Suprapubic skin (tissue), 4 donors: ENCODE measurements at regions not wholly inside any gene's neighbourhood (a gene's known extent, or its start where the extent isn't known, plus 50 kb on each side); places are given as distances from the start of the nearest gene placed in this dataset.

ENCODE experiments used
- EP300 ChIP-seq: sonication (generic); formaldehyde crosslinking; IDR thresholded peaks from one replicate; pipeline ENCODE4 v1.6.1; 2017; ENCODE audit warnings: antibody characterized with exemption
- POLR2A ChIP-seq, 2 donors: fragments of 450-650 bp; IDR thresholded peaks; one replicate each; pipeline ENCODE4 v1.6.1; 2017; ENCODE audit warnings: antibody characterized with exemption in 2 of 2, mild to moderate bottlenecking in 2 of 2, moderate library complexity in 2 of 2
- POLR2AphosphoS5 ChIP-seq, 3 donors: sonication (generic); formaldehyde crosslinking; IDR thresholded peaks; one replicate each; pipeline ENCODE4 v1.6.1; 2017; ENCODE audit warnings: antibody characterized with exemption in 3 of 3
- TF ChIP-seq, protein P1 (sequence below), 2 donors: fragments of 200-600 bp in 1 of 2; fragments of 450-650 bp in 1 of 2; sonication (generic) in 1 of 2; IDR thresholded peaks; one replicate each; pipeline ENCODE4 v1.5.1; 2016 to 2019; ENCODE audit warnings: antibody characterized with exemption in 2 of 2, mild to moderate bottlenecking in 1 of 2, moderate library complexity in 1 of 2

DNA sequence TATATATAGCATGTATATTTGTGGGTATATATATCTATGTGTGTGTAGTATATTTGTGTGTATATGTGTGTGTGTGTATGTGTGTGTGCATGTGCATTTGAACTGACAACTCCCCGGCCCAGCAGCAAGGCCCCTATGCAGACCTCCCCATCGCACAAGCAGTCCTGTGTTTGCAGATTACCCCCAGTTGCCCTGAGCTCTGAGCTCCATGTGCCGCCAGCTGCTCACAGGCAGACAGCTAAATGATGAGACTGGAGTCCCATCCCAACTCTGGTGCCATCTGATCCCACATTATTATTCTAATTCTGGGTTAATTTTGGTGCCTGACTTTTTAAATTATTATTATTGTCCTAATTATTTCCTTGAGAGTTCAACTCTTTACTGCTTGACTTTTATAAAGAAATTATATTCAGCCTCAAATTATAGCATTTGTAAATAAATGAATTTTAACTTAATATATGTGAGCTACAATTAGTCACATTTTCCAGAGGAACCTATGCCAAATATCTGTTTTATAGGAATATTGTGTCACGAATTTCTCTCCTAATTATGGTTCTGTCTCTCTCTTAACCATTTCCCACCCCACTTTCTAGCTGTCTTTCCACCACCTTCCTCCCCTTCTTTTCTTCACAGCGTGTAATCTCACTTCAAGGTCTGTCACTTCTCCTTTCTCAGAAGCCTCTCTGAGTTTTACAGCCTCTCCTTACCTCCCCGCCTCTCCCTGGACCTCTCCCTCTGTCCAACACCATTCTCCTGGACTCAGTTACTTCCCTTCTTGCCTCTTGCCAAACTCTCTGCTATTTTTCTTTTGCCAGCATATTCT lies 90.6 kb upstream of the SYNDIG1 start:
- TF ChIP-seq, protein P1, sequence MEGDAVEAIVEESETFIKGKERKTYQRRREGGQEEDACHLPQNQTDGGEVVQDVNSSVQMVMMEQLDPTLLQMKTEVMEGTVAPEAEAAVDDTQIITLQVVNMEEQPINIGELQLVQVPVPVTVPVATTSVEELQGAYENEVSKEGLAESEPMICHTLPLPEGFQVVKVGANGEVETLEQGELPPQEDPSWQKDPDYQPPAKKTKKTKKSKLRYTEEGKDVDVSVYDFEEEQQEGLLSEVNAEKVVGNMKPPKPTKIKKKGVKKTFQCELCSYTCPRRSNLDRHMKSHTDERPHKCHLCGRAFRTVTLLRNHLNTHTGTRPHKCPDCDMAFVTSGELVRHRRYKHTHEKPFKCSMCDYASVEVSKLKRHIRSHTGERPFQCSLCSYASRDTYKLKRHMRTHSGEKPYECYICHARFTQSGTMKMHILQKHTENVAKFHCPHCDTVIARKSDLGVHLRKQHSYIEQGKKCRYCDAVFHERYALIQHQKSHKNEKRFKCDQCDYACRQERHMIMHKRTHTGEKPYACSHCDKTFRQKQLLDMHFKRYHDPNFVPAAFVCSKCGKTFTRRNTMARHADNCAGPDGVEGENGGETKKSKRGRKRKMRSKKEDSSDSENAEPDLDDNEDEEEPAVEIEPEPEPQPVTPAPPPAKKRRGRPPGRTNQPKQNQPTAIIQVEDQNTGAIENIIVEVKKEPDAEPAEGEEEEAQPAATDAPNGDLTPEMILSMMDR (IDR thresholded peaks at IDR 0.05): no peak
- no peak for TF ChIP-seq POLR2A (IDR thresholded peaks at IDR 0.05)
- no peak for TF ChIP-seq POLR2AphosphoS5 (IDR thresholded peaks at IDR 0.05)
- no peak for TF ChIP-seq EP300
